RKO (cell line): ENCODE measurements at regions not wholly inside any gene's neighbourhood (a gene's known extent, or its start where the extent isn't known, plus 50 kb on each side); places are given as distances from the start of the nearest gene placed in this dataset.
"Not testable (repeated sequence)": the region's sequence is repeated elsewhere in the genome, so short reads cannot be mapped to it uniquely, and the experiment has no call there.

Experiments
- DNase-seq: peaks from one replicate; pipeline ENCODE4 v3.0.0-alpha.2; 2016; ENCODE audit warnings: low spot score

DNA sequence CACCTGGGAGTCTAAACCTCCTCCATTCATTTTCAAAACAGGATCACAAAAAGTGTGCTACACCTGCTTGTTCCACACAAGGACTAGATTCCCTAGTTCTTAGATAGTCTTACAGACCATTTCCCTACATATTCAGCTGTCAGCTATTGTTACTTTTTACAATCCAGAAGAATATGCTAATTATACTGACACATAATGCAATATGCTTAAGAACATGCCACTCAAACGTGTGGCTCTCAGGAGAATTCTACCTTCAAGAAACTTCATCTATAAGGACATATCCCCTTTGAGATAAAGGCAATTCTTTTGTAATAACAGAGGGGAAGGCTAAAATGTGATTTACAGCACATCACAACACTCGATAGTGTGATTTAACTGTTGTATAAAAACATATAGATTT, 456.1 kb upstream of the ARRDC3 start:
- DNase-seq, result no peak

DNA sequence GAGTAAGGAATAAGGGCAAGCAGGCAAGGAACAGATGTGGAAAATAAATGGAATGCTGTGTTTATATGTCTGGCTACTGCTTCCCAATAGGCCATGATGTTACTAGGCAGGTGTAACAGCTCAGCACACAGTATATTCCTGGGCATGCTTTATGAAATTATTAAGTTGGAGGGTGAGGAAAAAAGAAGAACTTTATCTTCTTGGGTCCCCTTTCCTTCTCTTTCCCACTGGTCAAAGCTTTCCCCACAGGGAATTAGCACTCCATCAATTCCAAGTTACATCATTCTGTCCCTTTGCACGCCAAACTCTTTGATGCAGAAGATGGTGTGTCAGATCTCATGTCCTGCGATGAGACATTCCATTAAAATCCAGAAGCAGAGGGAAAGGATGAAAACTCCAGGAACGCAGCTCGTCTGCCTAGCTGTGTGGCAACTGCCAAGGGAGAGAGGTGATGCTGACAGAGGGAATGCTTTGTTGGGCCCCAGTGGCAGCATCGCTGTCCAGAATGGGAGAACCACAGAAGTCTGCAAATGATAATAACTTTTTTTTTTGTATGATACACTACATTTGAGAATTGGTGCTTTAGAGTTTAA, 447.3 kb upstream of the ARRDC3 start:
- no peak for DNase-seq

DNA sequence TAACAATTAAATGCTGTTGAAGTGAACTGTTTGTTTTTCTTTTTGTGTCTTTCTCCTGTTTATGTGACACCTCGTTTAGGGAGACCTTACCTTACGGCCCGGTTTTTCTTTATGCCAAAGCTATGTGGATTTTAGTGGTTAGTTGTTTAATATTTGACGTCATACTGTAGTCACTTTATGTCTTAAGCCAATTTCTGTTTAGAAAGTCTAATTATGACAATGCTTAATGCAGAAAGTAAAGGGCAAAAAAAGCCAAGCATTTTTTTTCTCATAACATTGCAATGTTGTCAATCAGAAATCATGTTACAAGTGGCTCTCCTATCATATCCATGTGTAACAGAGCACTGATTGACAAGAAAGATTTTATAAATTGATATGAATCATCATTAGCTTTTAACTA, 442.5 kb upstream of the ARRDC3 start:
- DNase-seq, result no peak

DNA sequence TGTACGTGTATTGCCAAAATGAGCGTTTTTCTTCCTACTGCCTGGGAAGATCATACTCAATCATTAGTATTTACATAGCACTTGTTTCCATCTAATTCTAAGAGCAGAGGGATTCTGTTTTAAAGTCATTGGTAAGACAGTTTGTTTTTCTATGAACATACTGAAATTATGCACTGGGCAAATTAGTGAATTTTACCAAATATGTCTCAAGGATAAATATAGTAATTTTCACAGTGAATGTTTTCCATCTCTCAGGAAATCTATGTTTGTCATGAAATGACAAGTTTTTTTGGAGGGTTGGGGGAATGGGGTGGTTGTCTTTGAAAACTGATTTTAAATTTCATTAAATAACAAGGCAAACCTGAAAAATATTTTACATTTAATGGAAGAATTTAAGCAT, 441.3 kb upstream of the ARRDC3 start:
- DNase-seq, result no peak

DNA sequence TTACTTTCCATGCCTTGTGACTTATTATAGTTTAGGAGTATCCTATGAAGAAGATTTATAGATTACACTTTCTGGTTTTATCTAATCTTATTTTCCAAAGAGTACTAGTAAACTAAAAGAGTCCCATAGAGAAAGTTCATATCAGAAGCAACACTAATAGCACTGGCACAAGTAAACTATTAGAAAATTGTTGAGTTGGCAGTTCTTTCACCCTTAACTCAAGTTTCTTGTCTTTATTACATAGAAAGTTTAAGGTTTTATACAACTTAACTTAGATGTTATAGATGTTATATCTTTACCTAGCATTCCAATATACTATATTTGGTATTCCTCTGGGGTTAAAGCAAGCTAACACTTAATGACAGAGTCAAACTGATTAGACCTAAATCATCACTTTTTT, 437.8 kb upstream of the ARRDC3 start:
- no peak for DNase-seq

DNA sequence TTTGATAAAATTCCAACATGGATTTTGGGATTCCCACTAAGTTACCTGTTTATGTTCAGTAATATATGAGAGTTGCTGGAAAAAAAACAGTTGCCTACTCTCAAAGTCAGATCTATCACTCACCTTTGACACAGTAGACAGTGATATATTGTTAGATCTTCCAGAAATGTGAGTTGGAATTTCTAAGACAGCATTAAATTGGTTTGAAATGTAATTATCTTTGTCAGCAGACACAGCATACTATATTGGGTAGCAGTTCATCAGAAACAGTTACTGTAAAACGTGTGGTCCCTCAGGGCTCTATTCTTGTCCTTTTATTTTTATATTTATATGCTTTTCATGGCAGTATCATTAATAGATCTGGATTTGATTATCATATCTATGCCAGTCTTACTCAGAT, 433.6 kb upstream of the ARRDC3 start:
- no peak for DNase-seq

- no peak for DNase-seq
Measured at GRCh38 chr5:91797576-91797975, 414.5 kb upstream of the ARRDC3 start.

DNA sequence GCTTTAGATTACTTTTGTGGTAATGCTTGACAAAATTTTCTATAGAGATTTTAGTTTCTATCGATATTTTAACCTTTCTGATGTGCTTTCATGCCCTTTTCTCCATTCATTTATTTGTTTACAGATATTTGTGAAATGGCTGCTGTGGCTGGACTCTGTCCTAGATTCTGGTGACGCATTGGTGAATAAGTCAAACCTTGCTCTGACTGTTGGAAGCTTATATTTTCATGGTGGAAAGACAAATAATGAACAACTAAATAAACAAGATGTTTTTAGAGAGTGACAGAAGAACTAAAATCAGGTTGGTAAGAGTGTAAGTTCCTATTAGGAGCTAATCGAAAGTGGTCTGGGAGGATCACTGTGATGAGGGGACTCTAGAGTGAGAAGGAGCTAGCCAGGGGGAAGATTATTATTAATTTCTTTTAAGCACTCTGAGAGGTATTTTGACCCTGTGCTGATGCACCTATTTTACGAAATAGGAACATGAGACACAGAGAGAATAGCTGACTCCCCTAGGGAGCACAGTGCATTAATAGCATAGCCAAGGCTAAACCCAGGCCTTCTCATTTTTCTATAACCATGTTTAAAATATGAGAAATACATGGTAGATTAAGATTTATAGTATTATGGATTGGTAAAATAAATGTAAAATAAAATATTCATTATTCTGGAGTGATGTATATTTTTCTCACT, 411.9 kb upstream of the ARRDC3 start:
- DNase-seq, result no peak

- no peak for DNase-seq
Measured at GRCh38 chr5:91794455-91794854, 411.3 kb upstream of the ARRDC3 start.

DNA sequence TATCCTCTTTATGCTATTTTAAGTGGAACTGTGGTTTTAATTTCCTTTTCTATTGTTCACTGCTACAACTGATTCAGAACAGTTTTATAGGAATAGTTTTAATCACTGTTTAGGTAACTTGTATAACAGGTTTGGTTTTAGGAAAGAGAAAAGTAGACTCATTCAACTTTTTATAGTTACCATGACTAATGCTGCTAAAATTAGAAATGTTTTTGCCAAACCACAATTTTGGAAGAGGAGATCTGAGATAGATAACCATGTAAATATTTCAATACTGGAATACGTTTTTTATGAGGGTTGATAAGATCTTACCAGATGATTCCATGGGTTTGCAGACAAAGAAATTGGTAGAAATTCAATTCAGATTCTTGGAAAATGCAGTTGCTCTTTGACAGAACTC, 404.6 kb upstream of the ARRDC3 start:
- no peak for DNase-seq

- DNase-seq, result no peak
Measured at GRCh38 chr5:91777671-91778070, 394.6 kb upstream of the ARRDC3 start.

GRCh38 chr5:91776249-91776648, 393.1 kb upstream of the ARRDC3 start:
- no peak for DNase-seq

- no peak for DNase-seq
Measured at GRCh38 chr5:91770400-91770799, 387.3 kb upstream of the ARRDC3 start.

DNA sequence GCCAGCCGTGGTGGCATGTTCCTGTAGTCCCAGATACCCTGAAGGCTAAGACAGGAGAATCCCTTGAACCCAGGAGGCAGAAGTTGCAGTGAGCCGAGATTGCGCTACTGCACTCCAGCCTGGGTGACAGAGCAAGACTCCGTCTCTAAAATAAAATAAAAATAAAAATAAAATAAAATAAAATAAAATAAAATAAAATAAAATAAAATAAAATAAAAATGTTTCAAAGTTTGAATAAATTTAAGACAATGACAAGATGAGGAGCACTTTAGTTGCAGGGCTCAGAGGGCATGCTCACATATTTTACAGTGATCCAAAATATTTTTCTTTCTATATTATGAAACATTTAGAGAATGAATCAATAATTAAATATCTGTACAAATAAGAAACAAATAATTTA, 374.3 kb upstream of the ARRDC3 start:
- DNase-seq, result not testable (repeated sequence)

DNA sequence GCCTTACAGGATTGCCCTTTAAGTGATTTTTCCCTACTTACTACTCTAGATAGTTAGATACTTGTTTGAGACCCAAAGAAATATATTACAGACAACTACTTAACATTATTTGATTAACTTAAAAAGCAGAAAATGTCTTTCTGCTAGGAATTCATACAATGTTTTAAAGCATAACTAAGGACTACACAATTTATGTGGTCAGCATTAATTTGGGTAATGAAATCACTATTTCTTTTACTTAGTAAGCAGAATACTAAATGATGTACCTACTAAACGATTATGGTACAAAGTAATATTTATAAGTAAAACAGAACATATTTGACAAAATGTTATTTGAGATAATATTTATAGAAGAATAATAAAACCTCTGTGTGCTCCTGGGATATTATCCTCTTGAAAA, 371.9 kb upstream of the ARRDC3 start:
- no peak for DNase-seq

DNA sequence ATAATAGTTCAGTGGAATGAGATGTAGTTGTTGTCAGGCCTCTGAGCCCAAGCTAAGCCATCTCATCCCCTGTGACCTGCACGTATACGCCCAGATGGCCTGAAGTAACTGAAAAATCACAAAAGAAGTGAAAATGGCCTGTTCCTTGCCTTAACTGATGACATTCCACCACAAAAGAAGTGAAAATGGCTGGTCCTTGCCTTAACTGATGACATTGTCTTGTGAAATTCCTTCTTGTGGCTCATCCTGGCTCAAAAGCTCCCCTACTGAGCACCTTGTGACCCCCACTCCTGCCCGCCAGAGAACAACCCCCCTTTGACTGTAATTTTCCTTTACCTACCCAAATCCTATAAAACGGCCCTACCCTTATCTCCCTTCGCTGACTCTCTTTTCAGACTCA, 361.4 kb upstream of the ARRDC3 start:
- DNase-seq, result not testable (repeated sequence)

GRCh38 chr5:91742550-91742949, 359.4 kb upstream of the ARRDC3 start:
- no peak for DNase-seq

DNA sequence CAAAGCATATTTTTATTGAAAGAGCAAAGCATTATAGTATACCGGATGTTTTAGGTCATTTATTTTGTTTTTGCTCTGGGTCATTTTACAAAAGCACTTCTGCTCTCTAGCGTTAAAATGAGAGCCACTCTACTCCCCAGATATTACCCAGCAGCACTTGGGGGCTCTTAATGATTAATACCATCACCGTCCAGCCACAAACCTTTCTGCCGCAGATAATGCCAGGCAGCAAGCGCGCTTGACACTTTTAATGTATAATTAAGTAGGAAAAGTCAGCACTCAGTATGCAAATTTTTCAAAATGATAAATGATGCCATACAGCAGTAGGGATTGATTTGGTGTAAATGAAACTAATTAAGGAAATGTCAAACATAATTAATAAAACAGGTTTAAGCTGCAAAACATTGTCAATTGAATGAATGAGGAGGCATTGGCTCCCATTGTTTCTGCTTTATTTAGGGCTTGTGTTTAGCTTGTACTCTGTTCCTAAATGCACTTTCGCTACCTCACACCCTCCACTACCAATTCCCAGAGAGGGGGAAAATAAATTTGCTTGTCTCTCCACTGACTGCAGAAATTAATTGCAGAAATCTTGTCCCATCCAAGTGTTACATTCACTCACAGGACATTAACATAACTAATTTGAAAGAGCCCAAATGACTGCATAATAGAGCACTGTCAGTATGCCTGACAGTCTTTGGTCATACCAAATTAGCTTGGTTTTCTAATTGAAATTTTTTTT, 358.8 kb upstream of the ARRDC3 start:
- DNase-seq, result no peak

DNA sequence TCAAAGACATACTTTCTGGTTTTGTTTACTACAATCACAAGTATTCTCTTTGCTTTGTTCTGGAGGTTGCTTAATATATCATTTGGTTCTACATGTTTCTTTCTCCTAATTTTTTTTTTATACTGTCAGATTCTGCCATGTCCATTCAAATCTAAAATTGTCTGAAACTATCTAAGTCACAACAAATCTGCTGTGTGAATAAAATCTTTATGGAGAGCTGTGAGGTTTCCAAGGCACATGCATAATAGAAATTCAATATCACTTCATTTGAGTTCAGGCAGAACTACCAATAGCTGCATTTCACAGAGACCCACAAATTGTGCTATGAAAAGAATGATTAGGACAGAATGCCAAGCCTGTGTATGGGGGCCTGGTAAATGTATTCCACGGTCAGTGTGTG, 346.9 kb upstream of the ARRDC3 start:
- no peak for DNase-seq

DNA sequence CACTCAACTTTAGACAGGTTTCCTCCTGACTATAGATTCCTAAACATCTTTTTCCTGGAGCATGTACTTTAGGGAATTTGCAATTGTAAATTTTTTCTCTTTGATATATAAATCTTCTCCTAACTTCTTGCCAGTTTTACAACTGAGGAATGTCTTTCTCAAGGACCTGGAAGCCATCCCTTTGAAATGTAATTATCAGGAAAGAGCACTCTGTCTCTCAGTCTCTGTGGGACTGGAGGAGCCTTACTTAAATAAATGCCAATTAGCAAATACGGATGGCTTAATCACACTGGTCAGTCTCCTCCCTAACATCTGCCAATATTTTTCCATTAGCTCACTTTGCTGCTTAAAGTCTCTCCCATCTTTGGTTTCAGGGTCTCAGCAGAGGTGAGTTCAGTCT, 344.3 kb upstream of the ARRDC3 start:
- DNase-seq, result no peak

DNA sequence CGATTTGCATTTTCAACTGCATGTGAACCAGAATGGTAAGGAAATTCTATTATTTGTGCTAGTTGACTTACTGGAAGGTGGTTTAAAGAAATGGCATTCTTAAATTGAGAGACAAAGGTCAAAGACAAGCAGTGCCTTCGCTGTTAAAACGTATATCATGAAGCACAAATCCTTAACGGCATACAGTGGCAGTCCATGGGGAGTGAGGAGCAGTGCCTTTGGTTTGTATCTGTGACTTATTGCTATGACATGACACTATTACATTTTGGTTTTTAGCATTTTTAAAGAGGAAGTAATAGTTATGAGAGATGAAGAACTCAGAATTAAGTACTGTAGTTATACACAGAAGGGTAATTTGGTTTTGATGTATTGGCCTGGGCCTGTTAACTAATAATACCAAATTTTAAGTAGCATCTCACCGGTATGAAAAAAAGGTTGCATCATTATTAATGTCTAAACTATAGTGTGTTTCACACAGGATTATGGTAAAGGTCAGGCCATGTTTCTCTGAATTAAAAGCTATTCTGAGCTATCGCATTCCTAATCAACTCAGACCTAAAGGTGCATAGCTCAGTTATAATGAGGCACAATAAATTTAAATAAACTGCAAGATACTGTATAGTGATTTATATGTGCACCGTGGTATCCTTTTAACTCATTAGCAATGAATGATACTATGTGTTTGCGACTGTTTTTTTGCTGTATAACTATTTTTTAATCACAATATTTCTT, 339.8 kb upstream of the ARRDC3 start:
- DNase-seq, result no peak

GRCh38 chr5:91712718-91713117, 329.6 kb upstream of the ARRDC3 start:
- DNase-seq, result no peak

- no peak for DNase-seq
Measured at GRCh38 chr5:91707521-91707841, 324.4 kb upstream of the ARRDC3 start.
